HG02759 (cell line): ENCODE measurements at regions not wholly inside any gene's neighbourhood (a gene's known extent, or its start where the extent isn't known, plus 50 kb on each side); places are given as distances from the start of the nearest gene placed in this dataset.
"Not testable (repeated sequence)": the region's sequence is repeated elsewhere in the genome, so short reads cannot be mapped to it uniquely, and the experiment has no call there.

Experiments used
- ATAC-seq: cut with Tn5 transposase; IDR thresholded peaks from one replicate; pipeline ENCODE4 v1.9.1; 2021; ENCODE audit warnings: mild to moderate bottlenecking, moderate library complexity; ENCODE audit not compliant: unreplicated experiment

GRCh38 chr20:17837179-17837578, 131.4 kb downstream of the SNX5 start:
- no peak for ATAC-seq

GRCh38 chr20:17836303-17836861, 132.2 kb downstream of the SNX5 start:
- no peak for ATAC-seq

- no peak for ATAC-seq
These were observed 132.7 kb downstream of the SNX5 start for GRCh38 chr20:17835934-17836300.

GRCh38 chr20:17835240-17835933, 133.2 kb downstream of the SNX5 start:
- ATAC-seq, result no peak

GRCh38 chr20:17834804-17835203, 133.8 kb downstream of the SNX5 start:
- no peak for ATAC-seq

GRCh38 chr20:17833036-17833674, 133.4 kb downstream of the BANF2 start:
- ATAC-seq, result no peak

- ATAC-seq, result no peak
These were observed 132.6 kb downstream of the BANF2 start for GRCh38 chr20:17832236-17832915.

GRCh38 chr20:17828598-17829144, 128.9 kb downstream of the BANF2 start:
- ATAC-seq, result no peak

- no peak for ATAC-seq
These were observed 128.2 kb downstream of the BANF2 start for GRCh38 chr20:17827759-17828559.

GRCh38 chr20:17827079-17827478, 127.3 kb downstream of the BANF2 start:
- ATAC-seq, result no peak

GRCh38 chr20:17825960-17826843, 126.4 kb downstream of the BANF2 start:
- peak; percentile 96 for ATAC-seq

GRCh38 chr20:17825252-17825959, 125.6 kb downstream of the BANF2 start:
- no peak for ATAC-seq

GRCh38 chr20:17824676-17825251, 125.0 kb downstream of the BANF2 start:
- no peak for ATAC-seq

- no peak for ATAC-seq
These were observed 123.8 kb downstream of the BANF2 start for GRCh38 chr20:17823409-17824144.

GRCh38 chr20:17822540-17823408, 123.0 kb downstream of the BANF2 start:
- no peak for ATAC-seq

- ATAC-seq, result no peak
These were observed 122.3 kb downstream of the BANF2 start for GRCh38 chr20:17822039-17822438.

- ATAC-seq, result not testable (repeated sequence)
These were observed 121.8 kb downstream of the BANF2 start for GRCh38 chr20:17821606-17822005.
